Suprapubic skin (tissue), 3 donors: ENCODE measurements at regions not wholly inside any gene's neighbourhood (a gene's known extent, or its start where the extent isn't known, plus 50 kb on each side); places are given as distances from the start of the nearest gene placed in this dataset.

ENCODE experiments used
- CTCF ChIP-seq, 2 donors: fragments of 200-600 bp in 1 of 2; fragments of 450-650 bp in 1 of 2; sonication (generic) in 1 of 2; IDR thresholded peaks; one replicate each; pipeline ENCODE4 v1.5.1; 2016 to 2019; ENCODE audit warnings: antibody characterized with exemption in 2 of 2, mild to moderate bottlenecking in 1 of 2, moderate library complexity in 1 of 2
- POLR2A ChIP-seq, 2 donors: fragments of 450-650 bp; IDR thresholded peaks; one replicate each; pipeline ENCODE4 v1.6.1; 2017; ENCODE audit warnings: antibody characterized with exemption in 2 of 2, mild to moderate bottlenecking in 2 of 2, moderate library complexity in 2 of 2

GRCh38 chr20:52049001-52049731, 142.4 kb downstream of the ZFP64 start:
- TF ChIP-seq CTCF (IDR thresholded peaks at IDR 0.05), result no peak
- TF ChIP-seq POLR2A (IDR thresholded peaks at IDR 0.05), result no peak
